GM21529 (cell line): ENCODE measurements at regions not wholly inside any gene's neighbourhood (a gene's known extent, or its start where the extent isn't known, plus 50 kb on each side); places are given as distances from the start of the nearest gene placed in this dataset.

Experiments used
- ATAC-seq: cut with Tn5 transposase; IDR thresholded peaks from one replicate; pipeline ENCODE4 v1.9.1; 2021; ENCODE audit not compliant: unreplicated experiment

- ATAC-seq: no peak
These were observed 205.3 kb downstream of the THBS2 start for GRCh38 chr6:169048185-169048864.

GRCh38 chr6:169047345-169047744, 206.3 kb downstream of the THBS2 start:
- ATAC-seq: no peak

- no peak for ATAC-seq
These were observed 207.0 kb downstream of the THBS2 start for GRCh38 chr6:169046483-169047192.

GRCh38 chr6:169046021-169046420, 207.6 kb downstream of the THBS2 start:
- ATAC-seq: no peak

GRCh38 chr6:169045486-169045885, 208.2 kb downstream of the THBS2 start:
- ATAC-seq: no peak

GRCh38 chr6:169044381-169045230, 209.0 kb downstream of the THBS2 start:
- ATAC-seq: no peak

- no peak for ATAC-seq
These were observed 211.6 kb downstream of the THBS2 start for GRCh38 chr6:169042061-169042460.

GRCh38 chr6:169041078-169041477, 212.6 kb downstream of the THBS2 start:
- ATAC-seq: no peak

GRCh38 chr6:169038691-169039090, 215.0 kb downstream of the THBS2 start:
- no peak for ATAC-seq

- no peak for ATAC-seq
These were observed 218.0 kb downstream of the THBS2 start for GRCh38 chr6:169035385-169036240.

GRCh38 chr6:169034516-169035167, 219.0 kb downstream of the THBS2 start:
- ATAC-seq: no peak

GRCh38 chr6:169029861-169030260, 223.8 kb downstream of the THBS2 start:
- no peak for ATAC-seq

GRCh38 chr6:169028343-169028742, 225.3 kb downstream of the THBS2 start:
- ATAC-seq: no peak

- ATAC-seq: no peak
These were observed 227.5 kb downstream of the THBS2 start for GRCh38 chr6:169026175-169026574.

GRCh38 chr6:169024047-169024660, 229.5 kb downstream of the THBS2 start:
- ATAC-seq: no peak

GRCh38 chr6:169023161-169023874, 230.3 kb downstream of the THBS2 start:
- no peak for ATAC-seq

GRCh38 chr6:169022079-169022478, 231.6 kb downstream of the THBS2 start:
- ATAC-seq: no peak

GRCh38 chr6:169020821-169021220, 232.8 kb downstream of the THBS2 start:
- ATAC-seq: no peak
